Calu3 (cell line): ENCODE measurements at regions not wholly inside any gene's neighbourhood (a gene's known extent, or its start where the extent isn't known, plus 50 kb on each side); places are given as distances from the start of the nearest gene placed in this dataset.

Experiments
- BruUV-seq: library from RNA; stranded (reverse); fragments of 400-500 nt; replicated peaks from 2 replicates; lab custom pipeline; 2021; lab: Mats Ljungman, UMichigan
- CTCF ChIA-PET: fragments of 300-600 bp; sonication (Branson Sonifier 250); formaldehyde crosslinking; loops from one replicate; lab custom pipeline; 2022; ENCODE audit warnings: antibody characterized with exemption; lab: Charles Lee
- DNase-seq: peaks from one replicate; pipeline ENCODE4 v3.0.0; 2022
- H3K27ac Mint-ChIP-seq: one replicate; pipeline ENCODE4 v1.8.0; 2022; ENCODE audit warnings: mixed read lengths; ENCODE audit not compliant: unreplicated experiment
- H3K27me3 Mint-ChIP-seq: one replicate; pipeline ENCODE4 v1.8.0; 2022; ENCODE audit warnings: mixed read lengths; ENCODE audit not compliant: unreplicated experiment
- H3K36me3 Mint-ChIP-seq: one replicate; pipeline ENCODE4 v1.8.0; 2022; ENCODE audit warnings: mild to moderate bottlenecking, moderate library complexity, mixed read lengths; ENCODE audit not compliant: insufficient read depth, unreplicated experiment
- H3K4me1 Mint-ChIP-seq: one replicate; pipeline ENCODE4 v1.8.0; 2022; ENCODE audit warnings: mild to moderate bottlenecking, low read depth, mixed read lengths; ENCODE audit not compliant: unreplicated experiment
- H3K4me3 Mint-ChIP-seq: one replicate; pipeline ENCODE4 v1.8.0; 2022; ENCODE audit warnings: mild to moderate bottlenecking, low read depth, moderate library complexity, mixed read lengths; ENCODE audit not compliant: unreplicated experiment
- H3K9me3 Mint-ChIP-seq: one replicate; pipeline ENCODE4 v1.8.0; 2022; ENCODE audit warnings: low read depth, mixed read lengths; ENCODE audit not compliant: unreplicated experiment
- CTCF ChIP-seq: fragments of 200-600 bp; IDR thresholded peaks from one replicate; pipeline ENCODE4 v1.8.0; 2022; ENCODE audit warnings: antibody characterized with exemption; ENCODE audit not compliant: unreplicated experiment
- intact Hi-C: fragments of 100-400 bp; cut with micrococcal nuclease; formaldehyde crosslinking; loops from one replicate; pipeline ENCODE4 v1.10.0; 2022; ENCODE audit not compliant: unreplicated experiment

- peaks cover 9% of the 10 kb centered on the region for H3K9me3 Mint-ChIP-seq
- BruUV-seq, result no TSS peak
- no peak for DNase-seq
- H3K4me3 Mint-ChIP-seq, result no peak overlapping the region
- H3K27ac Mint-ChIP-seq, result no peak overlapping the region
- H3K27me3 Mint-ChIP-seq, result no peaks in the 10 kb centered on the region
- TF ChIP-seq CTCF, result no peak
- no peaks in the 10 kb centered on the region for H3K36me3 Mint-ChIP-seq
- CTCF ChIA-PET, result no interaction called here
- H3K4me1 Mint-ChIP-seq, result no peaks in the 10 kb centered on the region
- intact Hi-C loops, result no loop called here
Measured at GRCh38 chr2:78262713-78263375, 740.7 kb upstream of the LRRTM4 start.

- H3K27me3 Mint-ChIP-seq, result no peaks in the 10 kb centered on the region
- CTCF ChIA-PET, result no interaction called here
- H3K4me3 Mint-ChIP-seq, result no peak overlapping the region
- no peaks in the 10 kb centered on the region for H3K36me3 Mint-ChIP-seq
- TF ChIP-seq CTCF, result no peak
- H3K9me3 Mint-ChIP-seq, result peaks cover 9% of the 10 kb centered on the region
- intact Hi-C loops, result no loop called here
- BruUV-seq, result no TSS peak
- no peak for DNase-seq
- H3K4me1 Mint-ChIP-seq, result no peaks in the 10 kb centered on the region
- H3K27ac Mint-ChIP-seq, result no peak overlapping the region
Measured at GRCh38 chr2:78263571-78263970, 741.4 kb upstream of the LRRTM4 start.

- no TSS peak for BruUV-seq
- H3K27me3 Mint-ChIP-seq, result no peaks in the 10 kb centered on the region
Measured at GRCh38 chr2:78264130-78264529, 742.0 kb upstream of the LRRTM4 start.

GRCh38 chr2:78281164-78281563, 744.3 kb upstream of the REG3G start:
- no TSS peak for BruUV-seq
- intact Hi-C loops, result no loop called here
- no peak for DNase-seq
- Mint-ChIP-seq H3K4me3 (no peak overlapping the region), H3K27me3 (no peaks in the 10 kb centered on the region), H3K9me3 (peaks cover 8% of the 10 kb centered on the region), H3K4me1 (no peaks in the 10 kb centered on the region), H3K36me3 (no peaks in the 10 kb centered on the region), H3K27ac (no peak overlapping the region)
- no peak for TF ChIP-seq CTCF
- CTCF ChIA-PET, result no interaction called here

More at GRCh38 chr2:78264130-78264529, 742.0 kb upstream of the LRRTM4 start:
- H3K36me3 Mint-ChIP-seq, result no peaks in the 10 kb centered on the region
- CTCF ChIA-PET, result no interaction called here
- DNase-seq, result no peak
- H3K9me3 Mint-ChIP-seq, result peaks cover 9% of the 10 kb centered on the region
- intact Hi-C loops, result no loop called here
- TF ChIP-seq CTCF, result no peak
- no peaks in the 10 kb centered on the region for H3K4me1 Mint-ChIP-seq
- H3K27ac Mint-ChIP-seq, result no peak overlapping the region
- H3K4me3 Mint-ChIP-seq, result no peak overlapping the region
